Adrenal gland (tissue), 5 donors: ENCODE measurements at regions not wholly inside any gene's neighbourhood (a gene's known extent, or its start where the extent isn't known, plus 50 kb on each side); places are given as distances from the start of the nearest gene placed in this dataset.

Experiments used
- POLR2A ChIP-seq, 2 donors: fragments of 450-650 bp; IDR thresholded peaks; one replicate each; pipeline ENCODE4 v1.6.1; 2017; ENCODE audit warnings: antibody characterized with exemption in 2 of 2, mild to moderate bottlenecking in 2 of 2, moderate library complexity in 1 of 2
- TF ChIP-seq, protein P1 (sequence below), 6 experiments: fragments of 450-650 bp in 4 of 6; fragments of 200-600 bp in 2 of 6; sonication (generic) in 1 of 6; IDR thresholded peaks; 1 replicate in 5 of 6; 2 replicates in 1 of 6; pipeline versions ENCODE4 v1.5.1 to v1.8.0; 2016 to 2021; ENCODE audit warnings: antibody characterized with exemption in 6 of 6, mild to moderate bottlenecking in 2 of 6, moderate library complexity in 1 of 6
- donor health status: DM: no; HTN: no; CAD: no.

DNA sequence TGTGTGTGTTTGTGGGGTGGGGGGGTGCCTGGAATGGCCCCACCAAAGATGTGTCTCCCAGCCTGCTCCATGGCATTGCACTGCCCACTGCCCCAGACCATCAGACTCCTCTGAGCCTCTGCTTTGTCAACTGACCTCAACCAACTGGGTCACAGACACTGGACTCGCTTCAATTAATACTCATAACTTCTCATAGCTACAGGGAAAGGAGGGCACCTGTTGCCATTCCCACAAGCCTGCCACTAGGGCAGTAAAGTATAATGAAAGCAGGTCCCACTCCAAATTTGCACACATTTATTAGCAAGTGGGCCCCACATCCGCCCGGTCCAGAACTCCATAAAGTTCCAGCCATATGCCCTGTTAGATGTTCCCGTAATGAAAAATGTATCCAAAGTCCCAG, 70.5 kb upstream of the PRDM11 start:
- TF ChIP-seq, protein P1, sequence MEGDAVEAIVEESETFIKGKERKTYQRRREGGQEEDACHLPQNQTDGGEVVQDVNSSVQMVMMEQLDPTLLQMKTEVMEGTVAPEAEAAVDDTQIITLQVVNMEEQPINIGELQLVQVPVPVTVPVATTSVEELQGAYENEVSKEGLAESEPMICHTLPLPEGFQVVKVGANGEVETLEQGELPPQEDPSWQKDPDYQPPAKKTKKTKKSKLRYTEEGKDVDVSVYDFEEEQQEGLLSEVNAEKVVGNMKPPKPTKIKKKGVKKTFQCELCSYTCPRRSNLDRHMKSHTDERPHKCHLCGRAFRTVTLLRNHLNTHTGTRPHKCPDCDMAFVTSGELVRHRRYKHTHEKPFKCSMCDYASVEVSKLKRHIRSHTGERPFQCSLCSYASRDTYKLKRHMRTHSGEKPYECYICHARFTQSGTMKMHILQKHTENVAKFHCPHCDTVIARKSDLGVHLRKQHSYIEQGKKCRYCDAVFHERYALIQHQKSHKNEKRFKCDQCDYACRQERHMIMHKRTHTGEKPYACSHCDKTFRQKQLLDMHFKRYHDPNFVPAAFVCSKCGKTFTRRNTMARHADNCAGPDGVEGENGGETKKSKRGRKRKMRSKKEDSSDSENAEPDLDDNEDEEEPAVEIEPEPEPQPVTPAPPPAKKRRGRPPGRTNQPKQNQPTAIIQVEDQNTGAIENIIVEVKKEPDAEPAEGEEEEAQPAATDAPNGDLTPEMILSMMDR (IDR thresholded peaks at IDR 0.05) = no peak
- no peak for TF ChIP-seq POLR2A (IDR thresholded peaks at IDR 0.05)
